ENCODE measurements at regions not wholly inside any gene's neighbourhood (a gene's known extent, or its start where the extent isn't known, plus 50 kb on each side); places are given as distances from the start of the nearest gene placed in this dataset.

- Histone ChIP-seq H3K4me3 (no peak overlapping the region), H3K27ac (no peak overlapping the region), H3K4me1 (peaks cover 3% of the 10 kb centered on the region; the same call in 1 of the 3 replicates), H3K4me2 (no peak overlapping the region), H3K9me3 (no peaks in the 10 kb centered on the region)
- ATAC-seq (no peak), DNase-seq (ENCODE audit: low read depth in 1 of 2, low spot score in 1 of 2) (peak in 1 of 2 experiments; percentile 23), FAIRE-seq (no peak)
- 87% methylated on average over 1 of the region's 1 CpG for WGBS (ENCODE audit: missing lambda C conversion rate)
- ChIA-PET CTCF (no interaction called here), POLR2A (no interaction called here)
- TF ChIP-seq PHF8 (IDR thresholded peaks at IDR 0.05; ENCODE audit: borderline replicate concordance, low read depth) (no peak), ATOH8 (CRISPR knock-in tag; IDR thresholded peaks at IDR 0.05; ENCODE audit: low read depth) (no peak), NR3C1 (IDR thresholded peaks at IDR 0.05) (no peak)
- TF ChIP-seq, protein P1, sequence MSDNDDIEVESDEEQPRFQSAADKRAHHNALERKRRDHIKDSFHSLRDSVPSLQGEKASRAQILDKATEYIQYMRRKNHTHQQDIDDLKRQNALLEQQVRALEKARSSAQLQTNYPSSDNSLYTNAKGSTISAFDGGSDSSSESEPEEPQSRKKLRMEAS (IDR thresholded peaks at IDR 0.05), result no peak
Observed at GRCh38 chr5:33321026-33321425, 119.7 kb upstream of the TARS1 start.

DNA sequence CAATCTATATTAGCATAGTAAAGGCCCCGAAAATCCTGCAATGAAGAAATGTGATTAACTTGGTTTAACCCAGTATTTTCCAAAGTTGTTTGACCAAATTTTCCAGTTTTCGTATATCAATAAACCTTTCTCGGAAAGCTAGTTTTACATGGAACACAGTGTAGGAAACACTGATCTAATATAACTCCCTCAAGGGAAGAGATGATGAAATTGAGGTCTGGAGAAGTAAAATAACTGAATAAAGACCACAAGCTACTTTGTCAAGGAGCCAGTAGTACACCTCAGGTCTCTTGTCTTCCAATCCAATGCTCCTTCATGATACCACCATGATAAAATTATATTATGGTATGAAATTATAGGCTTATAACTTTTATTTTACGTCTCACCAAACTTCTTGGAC is 118.1 kb upstream of the TARS1 start:
- no peak overlapping the region for H3K27ac ChIP-seq
- H3K9me3 ChIP-seq, result no peaks in the 10 kb centered on the region
- H3K4me1 ChIP-seq, result peaks cover 3% of the 10 kb centered on the region; the same call in 1 of the 3 replicates
- POLR2A ChIA-PET, result no interaction called here
- no peak overlapping the region for H3K4me3 ChIP-seq
- ATAC-seq (no peak), DNase-seq (ENCODE audit: low read depth in 1 of 2, low spot score in 1 of 2) (no peak), FAIRE-seq (no peak)
- TF ChIP-seq CHD2 (IDR thresholded peaks at IDR 0.05; ENCODE audit: low read length, partially characterized antibody) (no peak), GATA3 (IDR thresholded peaks at IDR 0.05; ENCODE audit: borderline replicate concordance) (no peak), SMC3 (IDR thresholded peaks at IDR 0.05) (no peak), REST (IDR thresholded peaks at IDR 0.05) (no peak)
- H3K4me2 ChIP-seq, result no peak overlapping the region
- CTCF ChIA-PET, result interaction anchor here (0.6 kb wide), 1 partner anchor 682 kb away, joined by 4 read pairs; no protein-coding TSS in a partner anchor
- 83% methylated on average over 4 of the region's 4 CpGs for WGBS (ENCODE audit: missing lambda C conversion rate)

DNA sequence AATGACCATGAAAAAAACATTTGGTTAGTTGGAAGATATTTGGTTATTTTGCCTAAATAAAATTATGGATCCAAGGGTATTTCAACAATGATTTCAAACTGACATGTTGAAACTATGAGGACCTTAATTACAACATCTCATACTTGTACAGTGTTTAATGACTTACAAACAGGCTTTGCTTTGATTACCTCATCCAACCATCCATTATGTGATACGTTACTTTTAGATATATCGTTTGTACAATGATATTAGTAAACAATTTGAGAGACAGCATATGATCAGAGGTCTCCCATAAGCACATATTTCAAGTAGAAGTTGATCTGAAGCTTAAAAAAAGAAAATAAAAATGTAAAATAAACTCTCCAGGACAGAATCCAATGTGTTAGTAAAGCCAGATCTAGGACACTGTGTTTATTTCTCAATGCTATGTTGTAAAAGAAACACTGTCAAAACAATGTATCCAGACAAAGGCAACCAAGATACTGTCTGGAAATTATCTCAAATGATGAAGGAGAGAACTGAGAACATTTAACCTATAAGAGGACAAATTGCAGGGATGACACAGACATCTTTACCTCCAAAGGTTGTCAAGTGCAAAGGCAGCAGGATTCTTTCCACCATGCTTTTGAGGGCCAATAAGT is 116.0 kb upstream of the TARS1 start:
- Histone ChIP-seq H3K4me3 (no peak overlapping the region), H3K9me3 (no peaks in the 10 kb centered on the region), H3K4me2 (no peak overlapping the region), H3K4me1 (peaks cover 3% of the 10 kb centered on the region; the same call in 1 of the 3 replicates), H3K27ac (no peak overlapping the region)
- DNase-seq (ENCODE audit: low read depth in 1 of 2, low spot score in 1 of 2), result no peak
- TF ChIP-seq EP300 (IDR thresholded peaks at IDR 0.05), result no peak
- no peak for TF ChIP-seq JUNB (IDR thresholded peaks at IDR 0.05)
- ATAC-seq, result no peak
- 82% methylated on average over 2 of the region's 2 CpGs for WGBS (ENCODE audit: missing lambda C conversion rate)
- ChIA-PET CTCF (no interaction called here), POLR2A (no interaction called here)
- FAIRE-seq, result no peak

GRCh38 chr5:33328818-33329217 is 111.9 kb upstream of the TARS1 start:
- Histone ChIP-seq H3K4me1 (no peaks in the 10 kb centered on the region), H3K4me2 (no peak overlapping the region), H3K27ac (no peak overlapping the region), H3K4me3 (no peak overlapping the region), H3K9me3 (no peaks in the 10 kb centered on the region)
- ATAC-seq (no peak), FAIRE-seq (no peak), DNase-seq (ENCODE audit: low read depth in 1 of 2, low spot score in 1 of 2) (no peak)
- ChIA-PET POLR2A (no interaction called here), CTCF (interaction anchor here (1.1 kb wide), 1 partner anchor 80 kb away, joined by 3 read pairs; no protein-coding TSS in a partner anchor)
- TF ChIP-seq REST (IDR thresholded peaks at IDR 0.05), result no peak
- TF ChIP-seq RAD21 (conservative IDR thresholded peaks at IDR 0.05 in 1 of 2, IDR thresholded peaks at IDR 0.05 in 1 of 2), result no peak
- TF ChIP-seq, protein P2, sequence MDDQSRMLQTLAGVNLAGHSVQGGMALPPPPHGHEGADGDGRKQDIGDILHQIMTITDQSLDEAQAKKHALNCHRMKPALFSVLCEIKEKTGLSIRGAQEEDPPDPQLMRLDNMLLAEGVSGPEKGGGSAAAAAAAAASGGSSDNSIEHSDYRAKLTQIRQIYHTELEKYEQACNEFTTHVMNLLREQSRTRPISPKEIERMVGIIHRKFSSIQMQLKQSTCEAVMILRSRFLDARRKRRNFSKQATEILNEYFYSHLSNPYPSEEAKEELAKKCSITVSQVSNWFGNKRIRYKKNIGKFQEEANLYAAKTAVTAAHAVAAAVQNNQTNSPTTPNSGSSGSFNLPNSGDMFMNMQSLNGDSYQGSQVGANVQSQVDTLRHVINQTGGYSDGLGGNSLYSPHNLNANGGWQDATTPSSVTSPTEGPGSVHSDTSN (IDR thresholded peaks at IDR 0.05), result no peak
- no peak for TF ChIP-seq JUN (IDR thresholded peaks at IDR 0.05)
- no peak for TF ChIP-seq EP300 (IDR thresholded peaks at IDR 0.05)
- no peak for TF ChIP-seq NFE2L2 (conservative IDR thresholded peaks at IDR 0.05; ENCODE audit: low read length)
- no peak for TF ChIP-seq HEYL (CRISPR knock-in tag; IDR thresholded peaks at IDR 0.05)
- 76% methylated on average over 1 of the region's 1 CpG for WGBS (ENCODE audit: missing lambda C conversion rate)

All from A549 (cell line).